ENCODE measurements at regions not wholly inside any gene's neighbourhood (a gene's known extent, or its start where the extent isn't known, plus 50 kb on each side); places are given as distances from the start of the nearest gene placed in this dataset.
"Not testable (repeated sequence)": the region's sequence is repeated elsewhere in the genome, so short reads cannot be mapped to it uniquely, and the experiment has no call there.

DNA sequence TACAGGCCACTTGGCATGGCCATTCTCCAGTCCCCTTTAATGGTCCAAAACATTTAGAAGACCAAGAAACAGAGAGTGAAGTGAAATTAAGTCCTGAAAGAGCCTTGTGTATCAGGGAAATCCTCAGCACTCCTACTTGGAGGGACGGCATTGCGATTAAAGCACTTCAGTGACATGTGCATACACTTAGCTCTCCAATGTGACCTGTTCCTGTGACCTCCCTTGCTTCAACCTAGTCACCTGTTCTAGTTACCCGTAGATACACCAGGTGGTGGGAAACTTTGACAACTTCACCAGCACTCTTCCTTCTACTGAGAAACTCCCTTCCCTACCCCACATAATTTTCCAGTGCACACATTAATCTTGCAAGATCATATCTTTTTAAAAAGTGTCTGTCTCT lies 785.3 kb downstream of the TTLL7 start:
- TF ChIP-seq, protein P1, sequence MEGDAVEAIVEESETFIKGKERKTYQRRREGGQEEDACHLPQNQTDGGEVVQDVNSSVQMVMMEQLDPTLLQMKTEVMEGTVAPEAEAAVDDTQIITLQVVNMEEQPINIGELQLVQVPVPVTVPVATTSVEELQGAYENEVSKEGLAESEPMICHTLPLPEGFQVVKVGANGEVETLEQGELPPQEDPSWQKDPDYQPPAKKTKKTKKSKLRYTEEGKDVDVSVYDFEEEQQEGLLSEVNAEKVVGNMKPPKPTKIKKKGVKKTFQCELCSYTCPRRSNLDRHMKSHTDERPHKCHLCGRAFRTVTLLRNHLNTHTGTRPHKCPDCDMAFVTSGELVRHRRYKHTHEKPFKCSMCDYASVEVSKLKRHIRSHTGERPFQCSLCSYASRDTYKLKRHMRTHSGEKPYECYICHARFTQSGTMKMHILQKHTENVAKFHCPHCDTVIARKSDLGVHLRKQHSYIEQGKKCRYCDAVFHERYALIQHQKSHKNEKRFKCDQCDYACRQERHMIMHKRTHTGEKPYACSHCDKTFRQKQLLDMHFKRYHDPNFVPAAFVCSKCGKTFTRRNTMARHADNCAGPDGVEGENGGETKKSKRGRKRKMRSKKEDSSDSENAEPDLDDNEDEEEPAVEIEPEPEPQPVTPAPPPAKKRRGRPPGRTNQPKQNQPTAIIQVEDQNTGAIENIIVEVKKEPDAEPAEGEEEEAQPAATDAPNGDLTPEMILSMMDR (IDR thresholded peaks at IDR 0.05; ENCODE audit: low read depth, low read length, poor library complexity, severe bottlenecking), result not testable (repeated sequence)
- not testable (repeated sequence) for TF ChIP-seq EZH2phosphoT487 (IDR thresholded peaks at IDR 0.05; ENCODE audit: borderline replicate concordance, low read length)
